Mesodermal cell (in vitro differentiated cells): ENCODE measurements at regions not wholly inside any gene's neighbourhood (a gene's known extent, or its start where the extent isn't known, plus 50 kb on each side); places are given as distances from the start of the nearest gene placed in this dataset.

Experiments used
- H3K27ac ChIP-seq: 2 replicates; pipeline ENCODE4 v1.7.0; 2013; ENCODE audit warnings: mild to moderate bottlenecking, low read depth, low read length, moderate library complexity; ENCODE audit not compliant: severe bottlenecking
- H3K36me3 ChIP-seq: 2 replicates; pipeline ENCODE4 v1.7.1; 2013; ENCODE audit warnings: mild to moderate bottlenecking, low read length, moderate library complexity; ENCODE audit not compliant: control insufficient read depth, insufficient read depth
- H3K4me1 ChIP-seq: one replicate; pipeline ENCODE4 v1.7.1; 2013; ENCODE audit warnings: mild to moderate bottlenecking, low read length; ENCODE audit not compliant: insufficient read depth, control insufficient read depth, poor library complexity, severe bottlenecking
- H3K4me3 ChIP-seq: 2 replicates; pipeline ENCODE4 v1.7.0; 2013; ENCODE audit warnings: low read length, control low read depth, mild to moderate bottlenecking; ENCODE audit not compliant: insufficient read depth, poor library complexity, severe bottlenecking; ENCODE audit errors: extremely low read depth
- H3K9me3 ChIP-seq: 2 replicates; pipeline ENCODE4 v1.7.1; 2013; ENCODE audit warnings: mild to moderate bottlenecking, low read length, moderate library complexity; ENCODE audit not compliant: control insufficient read depth
- WGBS, 2 experiments: methylation state at CpG; one replicate each; pipeline ENCODE4 v1.1.5; 2013; ENCODE audit warnings: missing lambda C conversion rate in 2 of 2; ENCODE audit not compliant: insufficient coverage in 2 of 2; 5-methylcytosine and 5-hydroxymethylcytosine counted together

DNA sequence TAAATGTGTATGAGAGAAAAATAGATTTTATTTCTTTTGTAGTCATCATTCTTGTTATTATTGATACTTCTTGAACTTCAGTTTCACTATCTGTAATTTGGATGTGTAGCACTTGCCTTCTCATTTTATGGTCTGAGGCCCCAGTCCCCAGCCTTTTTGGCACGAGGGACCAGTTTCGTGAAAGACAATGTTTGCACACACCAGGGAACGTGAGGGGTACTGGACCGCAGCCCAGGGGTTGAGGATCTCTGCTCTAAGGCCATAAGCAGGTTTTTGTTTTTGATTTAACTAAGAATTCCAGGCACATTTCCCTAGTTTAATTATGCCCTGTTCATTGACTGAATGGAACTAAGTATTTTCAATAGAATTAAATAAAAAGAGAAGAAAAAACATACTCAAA, 261.5 kb downstream of the BMP2 start:
- Histone ChIP-seq H3K36me3 (no peaks in the 10 kb centered on the region), H3K4me1 (no peaks in the 10 kb centered on the region), H3K9me3 (no peaks in the 10 kb centered on the region), H3K27ac (no peak overlapping the region), H3K4me3 (no peak overlapping the region)
- WGBS, 2 experiments = 96% methylated on average over 3 to 4 of the region's 4 CpGs

DNA sequence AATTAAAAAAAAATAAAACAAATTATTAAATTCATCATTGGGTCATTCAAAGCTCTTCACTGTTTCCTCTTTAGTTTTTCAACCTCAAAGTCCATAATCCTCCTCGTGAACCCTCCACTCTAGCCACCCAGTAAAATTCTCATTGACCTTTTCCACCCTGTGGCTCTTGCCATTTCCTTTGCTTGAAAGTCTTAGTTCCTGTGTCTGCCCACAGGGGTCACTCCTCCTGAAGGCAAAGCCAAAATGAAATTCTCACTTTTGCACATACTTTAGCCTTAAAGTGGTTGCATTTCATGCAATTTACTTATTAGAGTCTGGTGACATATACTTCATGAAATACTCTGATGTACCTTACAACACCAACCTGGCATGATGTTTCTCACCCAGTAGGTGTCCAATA, 263.7 kb downstream of the BMP2 start:
- WGBS, 2 experiments = 21 to 38% methylated on average over 1 of the region's 1 CpG
- H3K4me3 ChIP-seq = no peak overlapping the region
- no peaks in the 10 kb centered on the region for H3K9me3 ChIP-seq
- no peaks in the 10 kb centered on the region for H3K4me1 ChIP-seq
- no peak overlapping the region for H3K27ac ChIP-seq
- H3K36me3 ChIP-seq = no peaks in the 10 kb centered on the region

DNA sequence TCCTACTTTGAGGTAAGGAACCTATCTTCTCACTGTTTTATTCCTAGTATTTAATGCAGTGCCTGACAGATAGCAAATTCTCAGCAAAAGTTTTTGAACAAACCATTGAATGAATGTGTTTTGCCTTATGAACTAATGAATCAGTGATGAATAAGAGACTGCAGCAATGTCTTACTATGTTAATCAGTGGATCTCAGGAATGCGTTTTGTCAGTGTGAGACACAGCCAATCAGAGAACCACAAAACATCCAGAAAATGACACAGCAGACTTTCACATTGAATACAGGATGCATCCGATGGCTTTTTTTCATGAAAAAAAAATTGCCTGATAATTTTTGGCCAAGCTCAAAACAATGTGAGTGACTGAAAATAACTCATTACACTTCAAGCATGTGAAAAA, 270.5 kb downstream of the BMP2 start:
- Histone ChIP-seq H3K4me1 (no peaks in the 10 kb centered on the region), H3K36me3 (no peaks in the 10 kb centered on the region), H3K4me3 (no peak overlapping the region), H3K27ac (no peak overlapping the region), H3K9me3 (no peaks in the 10 kb centered on the region)
- 86 to 89% methylated on average over 1 of the region's 2 CpGs for WGBS, 2 experiments

DNA sequence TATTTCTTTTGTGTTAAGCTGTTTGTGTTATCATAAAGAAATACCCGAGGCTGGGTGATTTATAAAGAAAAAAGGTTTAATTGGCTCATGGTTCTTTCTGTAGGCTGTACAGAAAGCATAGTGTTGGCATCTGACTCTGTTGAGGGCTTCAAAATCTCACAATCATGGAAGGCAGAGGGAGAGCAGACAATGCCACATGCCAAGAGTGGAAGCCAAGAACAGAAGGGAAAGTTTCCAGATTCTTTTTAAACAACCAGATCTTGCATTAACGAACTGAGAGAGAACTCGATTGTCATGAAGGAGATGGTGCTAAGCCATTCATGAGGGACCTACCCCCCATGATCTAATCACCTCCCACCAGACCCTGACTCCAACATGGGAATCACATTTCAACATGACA, 290.1 kb downstream of the BMP2 start:
- WGBS, 2 experiments = 89 to 90% methylated on average over 3 of the region's 3 CpGs
- Histone ChIP-seq H3K27ac (no peak overlapping the region), H3K36me3 (no peaks in the 10 kb centered on the region), H3K4me3 (no peak overlapping the region), H3K4me1 (no peaks in the 10 kb centered on the region), H3K9me3 (no peaks in the 10 kb centered on the region)

DNA sequence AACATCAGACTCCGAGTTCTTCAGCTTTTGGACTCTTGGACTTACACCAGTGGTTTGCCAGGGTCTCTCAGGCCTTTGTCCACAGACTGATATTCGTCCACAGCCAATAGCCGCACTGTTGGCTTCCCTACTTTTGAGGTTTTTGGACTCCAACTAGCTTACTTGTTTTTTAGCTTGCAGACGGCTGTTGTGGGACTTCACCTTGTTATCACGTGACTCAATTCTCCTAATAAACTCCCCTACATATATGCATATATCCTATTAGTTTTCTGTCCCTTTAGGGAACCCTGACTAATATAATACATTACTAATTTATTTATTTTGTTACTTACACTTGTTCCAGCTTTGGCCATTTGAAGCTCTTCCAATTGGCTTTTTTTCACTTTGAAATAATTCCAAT, 311.3 kb downstream of the BMP2 start:
- Histone ChIP-seq H3K4me1 (no peaks in the 10 kb centered on the region), H3K4me3 (no peak overlapping the region), H3K9me3 (no peaks in the 10 kb centered on the region), H3K27ac (no peak overlapping the region), H3K36me3 (no peaks in the 10 kb centered on the region)
- 93 to 96% methylated on average over 4 to 5 of the region's 5 CpGs for WGBS, 2 experiments

DNA sequence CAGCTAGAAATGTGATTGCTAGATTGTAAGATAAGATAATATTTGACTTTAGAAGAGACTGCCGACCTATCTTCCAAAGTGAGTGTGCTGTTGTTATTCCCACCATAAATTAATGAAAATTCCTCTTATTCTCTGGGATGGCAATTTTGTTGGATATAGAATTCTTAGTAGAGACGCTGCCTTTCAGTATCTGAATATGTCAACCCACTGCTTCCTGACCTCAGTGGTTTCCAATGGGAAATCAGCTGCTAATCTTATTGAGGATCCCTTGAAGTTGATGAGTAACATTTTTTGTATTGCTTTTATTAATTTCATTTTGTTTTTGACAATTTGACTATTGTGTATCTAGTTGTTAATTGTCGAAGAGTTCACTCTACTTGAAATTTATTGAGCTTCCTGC, 313.0 kb downstream of the BMP2 start:
- no peaks in the 10 kb centered on the region for H3K4me1 ChIP-seq
- H3K36me3 ChIP-seq = no peaks in the 10 kb centered on the region
- 80% methylated on average over 1 of the region's 3 CpGs; no CpG with 5 or more reads in 1 of the 2 experiments for WGBS, 2 experiments
- no peak overlapping the region for H3K4me3 ChIP-seq
- no peaks in the 10 kb centered on the region for H3K9me3 ChIP-seq
- H3K27ac ChIP-seq = no peak overlapping the region

DNA sequence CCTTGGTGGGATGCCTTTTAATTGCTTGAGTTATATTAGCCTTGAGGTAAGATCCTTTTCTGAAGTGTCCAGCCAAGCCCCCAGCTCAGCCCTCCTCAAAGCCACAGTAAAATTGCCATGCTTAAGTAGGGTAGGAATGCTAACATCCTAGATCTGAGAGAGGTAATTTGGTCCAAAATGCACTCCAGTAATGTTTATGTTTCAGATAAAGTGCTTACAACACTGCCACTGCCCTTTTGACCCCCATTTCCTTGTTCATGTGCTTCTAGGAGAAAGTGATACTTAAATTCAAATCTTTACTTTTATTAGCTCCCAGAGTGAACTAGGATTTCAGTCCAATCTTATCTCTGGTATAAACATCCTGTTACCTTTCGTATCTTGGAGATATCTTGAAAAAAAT, 318.0 kb downstream of the BMP2 start:
- Histone ChIP-seq H3K36me3 (no peaks in the 10 kb centered on the region), H3K9me3 (no peaks in the 10 kb centered on the region), H3K4me3 (no peak overlapping the region), H3K4me1 (no peaks in the 10 kb centered on the region), H3K27ac (no peak overlapping the region)
- WGBS, 2 experiments = 100% methylated on average over 1 of the region's 1 CpG; no CpG with 5 or more reads in 1 of the 2 experiments

DNA sequence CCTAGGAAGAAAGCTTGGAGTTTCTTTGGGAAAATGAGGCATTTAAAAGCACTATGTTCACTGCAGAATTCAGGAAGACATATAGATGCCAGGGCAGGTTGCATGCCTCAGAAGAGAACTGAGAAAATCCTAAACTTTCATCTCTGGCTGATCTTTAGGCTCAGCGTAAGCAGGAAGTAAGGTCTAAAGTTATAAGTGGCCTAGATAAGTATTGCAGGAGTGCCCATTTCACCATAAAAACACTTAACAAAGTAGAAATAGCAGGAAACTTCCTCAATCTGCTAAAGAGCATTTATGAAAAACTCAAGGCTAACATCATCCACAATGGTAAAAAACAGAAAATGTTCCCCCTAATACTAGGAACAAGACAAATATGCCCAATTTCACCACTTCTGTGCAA, 320.3 kb downstream of the BMP2 start:
- no CpG with 5 or more reads among the region's 1 CpG for WGBS, 2 experiments
- H3K4me1 ChIP-seq = no peaks in the 10 kb centered on the region
- H3K27ac ChIP-seq = no peak overlapping the region
- H3K4me3 ChIP-seq = no peak overlapping the region
- H3K9me3 ChIP-seq = no peaks in the 10 kb centered on the region
- no peaks in the 10 kb centered on the region for H3K36me3 ChIP-seq

DNA sequence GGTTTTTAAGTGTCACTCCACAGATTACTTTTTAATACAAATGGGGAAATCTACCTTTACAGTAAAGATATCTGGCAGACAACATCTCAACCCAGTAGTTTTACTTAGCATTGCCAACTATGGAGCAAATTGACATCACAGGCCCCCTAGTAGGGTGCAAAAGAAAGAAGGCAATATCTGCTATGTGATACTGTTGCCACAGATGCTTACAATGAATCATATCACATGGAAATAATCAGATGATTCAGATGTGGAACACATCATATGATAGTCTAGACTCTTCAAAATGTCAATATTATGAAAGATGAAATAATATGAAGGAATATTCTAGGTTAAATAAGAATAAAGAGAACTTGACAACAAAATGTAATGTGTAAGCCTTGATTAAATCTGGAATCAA, 322.5 kb downstream of the BMP2 start:
- H3K36me3 ChIP-seq = no peaks in the 10 kb centered on the region

DNA sequence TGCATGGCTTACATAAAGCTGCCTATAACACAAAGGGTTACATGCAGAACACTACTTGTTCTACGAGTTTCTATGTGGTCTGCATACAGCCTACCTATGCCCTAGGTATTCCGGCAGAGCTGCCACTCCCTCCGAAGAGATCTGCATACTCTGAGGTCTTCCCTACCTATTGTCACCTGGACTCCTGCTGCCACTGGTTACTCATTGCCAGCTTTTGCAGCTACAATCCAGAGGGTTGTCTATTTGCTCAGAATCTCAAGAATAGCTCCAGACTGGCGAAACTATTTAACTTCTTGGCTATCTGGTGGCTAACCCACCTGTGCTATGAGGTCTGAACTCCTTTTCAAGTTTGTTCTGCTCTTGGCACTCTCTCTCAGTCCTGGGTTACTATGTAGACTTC, 323.3 kb downstream of the BMP2 start:
- no peak overlapping the region for H3K27ac ChIP-seq
- no peak overlapping the region for H3K4me3 ChIP-seq
- H3K36me3 ChIP-seq = no peaks in the 10 kb centered on the region
- no peaks in the 10 kb centered on the region for H3K4me1 ChIP-seq
- no peaks in the 10 kb centered on the region for H3K9me3 ChIP-seq
- 77 to 81% methylated on average over 4 of the region's 4 CpGs for WGBS, 2 experiments

More for the DNA sequence above, 322.5 kb downstream of the BMP2 start:
- no peaks in the 10 kb centered on the region for H3K4me1 ChIP-seq
- H3K27ac ChIP-seq = no peak overlapping the region
- no peak overlapping the region for H3K4me3 ChIP-seq
- no peaks in the 10 kb centered on the region for H3K9me3 ChIP-seq

DNA sequence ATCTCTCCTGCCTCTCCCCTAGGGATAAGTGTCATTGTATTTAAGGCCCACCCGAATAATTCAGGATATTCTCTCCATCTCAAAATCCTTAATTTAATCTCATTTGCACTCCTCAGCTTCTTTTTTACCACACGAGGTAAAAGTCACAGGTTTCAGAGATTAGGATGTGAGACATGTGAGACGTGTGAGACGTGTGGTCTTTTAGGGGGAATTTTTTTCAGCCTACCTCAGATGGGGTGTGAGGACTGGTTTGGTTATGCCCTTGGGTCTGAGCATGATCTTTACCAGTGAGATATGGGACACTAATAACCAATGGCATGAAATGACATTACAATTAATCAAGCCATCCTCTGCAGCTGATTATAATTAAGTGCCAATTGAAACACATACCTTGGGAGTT, 324.2 kb downstream of the BMP2 start:
- WGBS, 2 experiments = 80% methylated on average over 2 of the region's 4 CpGs; no CpG with 5 or more reads in 1 of the 2 experiments
- no peak overlapping the region for H3K27ac ChIP-seq
- no peaks in the 10 kb centered on the region for H3K36me3 ChIP-seq
- no peak overlapping the region for H3K4me3 ChIP-seq
- H3K9me3 ChIP-seq = no peaks in the 10 kb centered on the region
- H3K4me1 ChIP-seq = no peaks in the 10 kb centered on the region
